GM12873 (cell line): ENCODE measurements at regions not wholly inside any gene's neighbourhood (a gene's known extent, or its start where the extent isn't known, plus 50 kb on each side); places are given as distances from the start of the nearest gene placed in this dataset.
A peak's percentile ranks its signal among the peaks of the same experiment; 100 is the strongest.

Experiments used
- TF ChIP-seq, protein P1 (sequence below): IDR thresholded peaks from 2 replicates; pipeline ENCODE4 v1.5.1; 2012; ENCODE audit warnings: low read depth, mild to moderate bottlenecking, moderate library complexity, low read length, control low read depth; ENCODE audit not compliant: insufficient read depth; ENCODE audit errors: missing control alignments

DNA sequence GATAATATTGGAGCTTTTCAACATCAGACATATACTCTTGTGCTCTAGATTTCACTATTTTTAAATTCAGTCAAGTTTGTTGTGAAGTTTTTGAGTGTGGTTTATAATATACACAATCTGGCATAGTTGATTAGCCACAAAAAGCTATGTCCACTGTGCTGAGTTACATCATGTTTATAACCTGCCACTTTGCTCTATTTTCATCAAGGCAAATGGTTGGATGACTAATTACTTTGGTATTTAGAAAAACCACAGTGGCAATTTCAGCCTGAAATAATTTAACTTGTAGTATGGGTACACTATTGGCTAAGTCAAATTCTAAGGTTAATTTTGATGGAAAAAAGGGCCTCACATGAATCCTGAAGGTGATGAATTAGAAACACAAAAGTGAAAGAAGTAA, 262.6 kb downstream of the C4orf33 start:
- TF ChIP-seq, protein P1, sequence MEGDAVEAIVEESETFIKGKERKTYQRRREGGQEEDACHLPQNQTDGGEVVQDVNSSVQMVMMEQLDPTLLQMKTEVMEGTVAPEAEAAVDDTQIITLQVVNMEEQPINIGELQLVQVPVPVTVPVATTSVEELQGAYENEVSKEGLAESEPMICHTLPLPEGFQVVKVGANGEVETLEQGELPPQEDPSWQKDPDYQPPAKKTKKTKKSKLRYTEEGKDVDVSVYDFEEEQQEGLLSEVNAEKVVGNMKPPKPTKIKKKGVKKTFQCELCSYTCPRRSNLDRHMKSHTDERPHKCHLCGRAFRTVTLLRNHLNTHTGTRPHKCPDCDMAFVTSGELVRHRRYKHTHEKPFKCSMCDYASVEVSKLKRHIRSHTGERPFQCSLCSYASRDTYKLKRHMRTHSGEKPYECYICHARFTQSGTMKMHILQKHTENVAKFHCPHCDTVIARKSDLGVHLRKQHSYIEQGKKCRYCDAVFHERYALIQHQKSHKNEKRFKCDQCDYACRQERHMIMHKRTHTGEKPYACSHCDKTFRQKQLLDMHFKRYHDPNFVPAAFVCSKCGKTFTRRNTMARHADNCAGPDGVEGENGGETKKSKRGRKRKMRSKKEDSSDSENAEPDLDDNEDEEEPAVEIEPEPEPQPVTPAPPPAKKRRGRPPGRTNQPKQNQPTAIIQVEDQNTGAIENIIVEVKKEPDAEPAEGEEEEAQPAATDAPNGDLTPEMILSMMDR: no peak

DNA sequence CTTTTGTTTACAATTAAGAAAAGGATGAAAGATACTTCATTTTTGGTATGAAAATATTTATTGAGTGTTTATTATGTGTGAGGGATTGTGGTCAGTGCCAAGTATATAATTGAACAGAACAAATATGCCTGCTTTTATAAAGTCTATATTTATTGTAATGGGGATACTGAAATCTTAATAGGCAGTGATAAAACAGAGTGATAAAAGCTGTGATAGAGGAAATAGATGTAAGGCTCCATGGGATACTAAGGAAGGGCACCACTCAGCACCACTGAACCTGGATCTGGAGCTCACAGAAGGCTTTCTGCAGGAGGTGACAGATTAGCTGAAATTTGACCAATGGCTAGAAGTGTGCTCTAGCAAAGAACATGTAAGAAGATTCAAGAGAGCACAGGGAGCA, 263.5 kb downstream of the C4orf33 start:
- TF ChIP-seq, protein P1: no peak

- TF ChIP-seq, protein P1: peak; percentile 84
These were observed 266.8 kb downstream of the C4orf33 start for GRCh38 chr4:129362691-129363274.

GRCh38 chr4:129364747-129365452, 268.9 kb downstream of the C4orf33 start:
- TF ChIP-seq, protein P1: no peak

DNA sequence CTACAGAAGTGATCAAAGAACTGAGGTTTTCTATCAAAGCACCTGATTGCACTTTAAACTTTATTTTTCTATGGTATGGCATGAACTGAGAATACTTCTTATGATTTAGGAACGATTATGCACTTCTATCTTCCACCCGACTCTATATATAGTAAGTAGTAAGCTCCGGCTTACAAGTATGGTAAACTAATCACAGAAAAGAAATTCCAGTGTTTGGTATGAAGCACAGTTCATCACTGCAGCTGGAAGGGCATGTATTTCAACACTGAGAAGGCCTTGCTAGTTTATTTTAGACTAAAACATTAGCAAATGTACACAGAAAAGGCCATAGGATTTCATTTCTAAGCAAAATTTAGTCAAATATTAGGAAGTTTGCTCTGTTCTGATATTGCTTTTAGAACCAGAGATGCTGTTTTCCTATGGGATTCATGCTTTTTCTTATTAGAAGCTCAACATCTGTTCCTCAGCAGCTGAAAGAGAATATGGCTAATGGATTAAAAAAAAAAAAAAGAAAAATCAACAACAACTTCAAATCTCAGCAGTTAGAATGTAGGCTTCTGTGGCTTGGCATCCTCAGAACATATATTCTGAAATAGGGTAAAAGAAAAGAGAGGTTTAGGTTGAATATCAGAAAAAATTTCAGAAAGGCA, 273.5 kb downstream of the C4orf33 start:
- TF ChIP-seq, protein P1: no peak

- TF ChIP-seq, protein P1: no peak
These were observed 275.1 kb downstream of the C4orf33 start for GRCh38 chr4:129371065-129371464.

DNA sequence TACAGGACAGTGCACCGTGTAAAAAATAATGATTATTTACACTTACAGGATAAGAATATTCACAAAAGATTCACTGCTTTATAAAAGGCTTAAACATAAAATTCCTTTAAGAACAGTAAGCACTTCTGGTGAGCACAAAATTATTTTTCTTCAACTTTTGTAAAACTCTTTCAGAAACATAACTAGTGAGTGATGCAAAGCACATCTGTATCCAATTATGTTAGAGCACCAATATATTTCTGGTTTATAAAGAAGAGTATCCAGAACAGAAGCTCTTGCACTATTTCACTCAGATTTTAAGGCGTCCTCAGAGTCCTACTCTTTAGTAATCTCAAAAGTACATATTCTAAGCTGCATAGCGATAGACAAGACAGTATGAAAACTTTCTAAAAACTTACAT, 276.0 kb downstream of the C4orf33 start:
- TF ChIP-seq, protein P1: no peak
